ENCODE measurements at regions not wholly inside any gene's neighbourhood (a gene's known extent, or its start where the extent isn't known, plus 50 kb on each side); places are given as distances from the start of the nearest gene placed in this dataset.

DNA sequence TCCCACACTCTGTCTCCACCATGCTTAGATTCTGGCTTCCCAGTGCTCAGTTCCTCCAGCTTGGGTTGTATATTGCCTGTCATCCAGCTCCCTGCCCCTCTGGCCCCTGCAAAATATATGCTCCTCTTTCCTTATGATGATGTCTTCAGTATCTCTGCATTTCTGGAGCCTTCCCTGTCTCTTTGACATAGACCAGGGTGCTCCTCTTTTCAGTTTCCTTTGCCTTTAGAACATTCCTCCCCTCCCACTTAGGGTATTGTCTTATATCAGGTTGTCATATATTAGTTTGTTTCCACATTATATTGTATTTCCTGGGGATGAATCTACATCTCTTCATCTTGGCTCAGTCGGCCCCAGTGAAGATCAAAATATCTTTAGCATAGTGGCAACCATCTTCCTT, 526.4 kb downstream of the MID1IP1 start:
- Histone ChIP-seq H4K8ac (replicated peaks; ENCODE audit: insufficient read length, low read depth, low read length) (no peak overlapping the region), H2BK5ac (ENCODE audit: insufficient read length, low read length) (no peak overlapping the region), H3K79me2 (ENCODE audit: insufficient read depth, low read length) (no peaks in the 10 kb centered on the region), H2AFZ (ENCODE audit: low read length) (no peak overlapping the region), H2BK120ac (ENCODE audit: low read depth, low read length, poor library complexity, severe bottlenecking) (no peak overlapping the region), H4K5ac (ENCODE audit: insufficient read length, low read depth, low read length) (no peak overlapping the region), H2BK20ac (ENCODE audit: low read depth, low read length, poor library complexity, severe bottlenecking) (no peak overlapping the region), H3K79me1 (ENCODE audit: insufficient read depth, low read depth, low read length, poor library complexity, severe bottlenecking) (no peaks in the 10 kb centered on the region), H3K4ac (ENCODE audit: low read depth, low read length) (no peak overlapping the region), H4K91ac (ENCODE audit: insufficient read length, low read depth, low read length) (no peak overlapping the region), H3T11ph (ENCODE audit: low read length) (no peak overlapping the region), H3K23ac (ENCODE audit: insufficient read length, low read depth, low read length) (no peak overlapping the region), H2BK15ac (ENCODE audit: low read depth, low read length) (no peak overlapping the region), H4K20me1 (ENCODE audit: control insufficient read depth, insufficient read depth, insufficient read length) (no peaks in the 10 kb centered on the region), H3K27me3 (ENCODE audit: insufficient read depth, low read length) (no peaks in the 10 kb centered on the region), H3K9ac (ENCODE audit: extremely low read depth, insufficient read length, low read length) (no peak overlapping the region), H3K4me2 (ENCODE audit: insufficient read depth, insufficient read length, low read length) (no peak overlapping the region), H3K27ac (ENCODE audit: insufficient read length, low read depth, low read length) (no peak overlapping the region), H3K4me1 (ENCODE audit: insufficient read depth, low read length) (no peaks in the 10 kb centered on the region), H3K56ac (ENCODE audit: insufficient read length, low read depth, low read length) (no peak overlapping the region), H2BK12ac (ENCODE audit: insufficient read length, low read depth, low read length) (no peak overlapping the region), H3K18ac (ENCODE audit: insufficient read length, low read depth, low read length) (no peak overlapping the region), H3K23me2 (ENCODE audit: insufficient read length, low read depth, low read length, poor library complexity, severe bottlenecking) (no peaks in the 10 kb centered on the region), H3K14ac (ENCODE audit: insufficient read depth, low read length) (no peak overlapping the region), H2AK5ac (ENCODE audit: insufficient read length, low read length) (no peak overlapping the region), H3K9me3 (ENCODE audit: control insufficient read depth, low read depth, low read length) (no peaks in the 10 kb centered on the region)
- Mint-ChIP-seq H3K36me3 (ENCODE audit: insufficient read depth in 1 of 3, low read depth in 3 of 3) (peaks cover 0 to 4% (median 2%) of the 10 kb centered on the region in 3 experiments; a peak in 4 of 7 replicates), H3K27ac (no peak overlapping the region), H3K4me3 (no peak overlapping the region; a peak in 1 of 5 replicates), H3K27me3 (ENCODE audit: low read depth) (peaks cover 4% of the 10 kb centered on the region), H3K9me3 (peaks cover 65 to 78% of the 10 kb centered on the region in 2 experiments), H3K4me1 (no peaks in the 10 kb centered on the region)
- DNase-seq: no peak
- WGBS (ENCODE audit: extremely low coverage, insufficient read length, low lambda C conversion rate): no CpG with 5 or more reads among the region's 1 CpG
- TF ChIP-seq, protein P1, sequence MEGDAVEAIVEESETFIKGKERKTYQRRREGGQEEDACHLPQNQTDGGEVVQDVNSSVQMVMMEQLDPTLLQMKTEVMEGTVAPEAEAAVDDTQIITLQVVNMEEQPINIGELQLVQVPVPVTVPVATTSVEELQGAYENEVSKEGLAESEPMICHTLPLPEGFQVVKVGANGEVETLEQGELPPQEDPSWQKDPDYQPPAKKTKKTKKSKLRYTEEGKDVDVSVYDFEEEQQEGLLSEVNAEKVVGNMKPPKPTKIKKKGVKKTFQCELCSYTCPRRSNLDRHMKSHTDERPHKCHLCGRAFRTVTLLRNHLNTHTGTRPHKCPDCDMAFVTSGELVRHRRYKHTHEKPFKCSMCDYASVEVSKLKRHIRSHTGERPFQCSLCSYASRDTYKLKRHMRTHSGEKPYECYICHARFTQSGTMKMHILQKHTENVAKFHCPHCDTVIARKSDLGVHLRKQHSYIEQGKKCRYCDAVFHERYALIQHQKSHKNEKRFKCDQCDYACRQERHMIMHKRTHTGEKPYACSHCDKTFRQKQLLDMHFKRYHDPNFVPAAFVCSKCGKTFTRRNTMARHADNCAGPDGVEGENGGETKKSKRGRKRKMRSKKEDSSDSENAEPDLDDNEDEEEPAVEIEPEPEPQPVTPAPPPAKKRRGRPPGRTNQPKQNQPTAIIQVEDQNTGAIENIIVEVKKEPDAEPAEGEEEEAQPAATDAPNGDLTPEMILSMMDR (conservative IDR thresholded peaks at IDR 0.05): no peak

All from H9 (cell line).